ENCODE measurements at regions not wholly inside any gene's neighbourhood (a gene's known extent, or its start where the extent isn't known, plus 50 kb on each side); places are given as distances from the start of the nearest gene placed in this dataset.

GRCh38 chr4:53646795-53647194 is 55.5 kb upstream of the LNX1 start:
- Histone ChIP-seq H3K27me3 (ENCODE audit: insufficient read depth) (no peaks in the 10 kb centered on the region), H4K20me1 (ENCODE audit: insufficient read depth) (no peaks in the 10 kb centered on the region), H3K9me2 (no peaks in the 10 kb centered on the region), H2AFZ (ENCODE audit: low read depth) (no peak overlapping the region), H3K4me1 (ENCODE audit: control insufficient read depth in 1 of 2, insufficient read depth in 2 of 2, low read depth in 1 of 2, low read length in 1 of 2) (peaks cover 0 to 12% of the 10 kb centered on the region in 2 experiments; a peak in 1 of 4 replicates), H3K4me3 (ENCODE audit: low read depth in 2 of 2, low read length in 1 of 2) (no peak overlapping the region), H3K79me2 (ENCODE audit: insufficient read depth) (no peaks in the 10 kb centered on the region), H3K9me3 (no peaks in the 10 kb centered on the region), H3K9ac (no peak overlapping the region), H3K27ac (ENCODE audit: low read depth in 2 of 2, low read length in 1 of 2) (no peak overlapping the region; a peak in 1 of 4 replicates), H3K4me2 (no peak overlapping the region), H3F3A (replicated peaks; ENCODE audit: insufficient read depth) (no peaks in the 10 kb centered on the region), H3K36me3 (replicated peaks in 1 of 2; ENCODE audit: control insufficient read depth in 1 of 2, insufficient read depth in 2 of 2, low read length in 1 of 2) (no peaks in the 10 kb centered on the region)
- TF ChIP-seq TCF12 (IDR thresholded peaks at IDR 0.05) (no peak), RXRA (IDR thresholded peaks at IDR 0.05; ENCODE audit: borderline replicate concordance, low read depth) (no peak), CHD2 (IDR thresholded peaks at IDR 0.05; ENCODE audit: low read length, partially characterized antibody) (no peak), RAD21 (IDR thresholded peaks at IDR 0.05; ENCODE audit: low read length) (no peak), EZH2phosphoT487 (IDR thresholded peaks at IDR 0.05; ENCODE audit: borderline replicate concordance, low read depth) (no peak), MAX (IDR thresholded peaks at IDR 0.05; ENCODE audit: low read depth) (no peak), SMC3 (IDR thresholded peaks at IDR 0.05; ENCODE audit: low read depth, low read length) (no peak), TAF1 (IDR thresholded peaks at IDR 0.05; ENCODE audit: borderline replicate concordance, low read depth, low read length) (no peak), REST (IDR thresholded peaks at IDR 0.05; ENCODE audit: low read depth, low read length) (no peak), FOXJ3 (CRISPR knock-in tag; IDR thresholded peaks at IDR 0.05) (no peak), CTCF (IDR thresholded peaks at IDR 0.05) (no peak), ELF1 (IDR thresholded peaks at IDR 0.05) (no peak), RFX5 (IDR thresholded peaks at IDR 0.05; ENCODE audit: low read length) (no peak), SIN3A (IDR thresholded peaks at IDR 0.05; ENCODE audit: borderline replicate concordance, low read depth, low read length) (no peak)
- DNase-seq = no peak
- ChIA-PET POLR2A (no interaction called here), CTCF (interaction anchor here (1.1 kb wide), 1 partner anchor 582 kb away, joined by 4 read pairs; the partner anchor contains the start of gene PDGFRA)
- WGBS (ENCODE audit: low lambda C conversion rate) = 63% methylated on average over 3 of the region's 3 CpGs
